ENCODE measurements at regions not wholly inside any gene's neighbourhood (a gene's known extent, or its start where the extent isn't known, plus 50 kb on each side); places are given as distances from the start of the nearest gene placed in this dataset.
"Not testable (repeated sequence)": the region's sequence is repeated elsewhere in the genome, so short reads cannot be mapped to it uniquely, and the experiment has no call there.

DNA sequence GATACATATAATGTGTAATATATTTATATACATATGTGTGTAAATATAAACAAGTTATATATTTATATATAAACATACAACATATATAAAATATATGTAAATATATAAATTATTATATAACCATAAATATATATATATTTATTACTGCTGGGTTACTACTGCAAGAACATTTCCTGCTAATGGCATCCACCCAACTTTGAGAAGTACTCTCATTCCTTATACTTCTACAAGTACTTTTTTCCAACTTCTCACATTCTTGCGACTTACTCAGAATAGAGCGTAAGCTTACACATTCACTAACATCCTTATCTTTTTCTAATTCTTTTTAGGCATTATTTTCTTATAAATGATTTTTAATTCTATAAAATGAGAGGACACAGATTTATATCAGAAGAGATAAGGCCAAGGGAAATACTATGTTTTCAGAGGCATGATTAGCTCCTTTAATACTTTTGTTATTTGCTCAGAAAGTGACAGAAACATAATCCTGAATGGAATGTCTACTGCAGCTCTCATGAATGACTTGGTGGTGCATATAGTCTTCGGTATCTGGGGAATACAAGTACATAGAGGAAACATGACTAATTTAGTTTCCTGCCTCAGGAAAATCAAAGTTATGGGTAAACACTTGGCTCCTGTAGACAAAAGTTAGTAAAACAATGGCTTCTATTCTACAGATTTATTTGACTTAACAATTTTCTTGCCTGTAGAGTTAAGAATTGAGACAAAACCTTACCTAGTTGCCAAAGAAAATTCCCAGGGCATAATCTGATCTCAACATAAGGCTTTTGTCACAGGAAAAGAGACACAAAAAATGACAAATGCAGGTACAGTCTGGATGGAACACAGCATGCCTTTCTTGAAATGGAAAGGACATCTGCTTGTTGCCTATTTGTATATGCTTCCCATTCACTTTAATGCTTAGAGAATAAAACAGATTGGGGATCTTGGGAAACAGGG, 453.9 kb downstream of the SQOR start:
- Histone ChIP-seq H3K36me3 (ENCODE audit: control insufficient read depth in 2 of 3, insufficient read depth in 3 of 3, low read length in 3 of 3) (no peaks in the 10 kb centered on the region), H3K4me1 (ENCODE audit: control insufficient read depth in 2 of 3, insufficient read depth in 2 of 3, low read depth in 1 of 3, low read length in 3 of 3) (no peaks in the 10 kb centered on the region), H3K9me3 (ENCODE audit: control insufficient read depth in 2 of 3, insufficient read depth in 1 of 3, low read length in 3 of 3) (no peaks in the 10 kb centered on the region), H3K4me3 (ENCODE audit: low read length in 3 of 3) (no peak overlapping the region), H3K27ac (ENCODE audit: low read depth in 2 of 2, low read length in 2 of 2) (no peak overlapping the region), H3K9ac (ENCODE audit: low read length in 3 of 3) (no peak overlapping the region), H3K27me3 (ENCODE audit: control insufficient read depth, insufficient read depth, low read length) (no peaks in the 10 kb centered on the region)
- intact Hi-C loops (cut with DNase I): no loop called here
- DNase-seq: peak in 1 of 5 donors; percentile 11
- TF ChIP-seq, protein P1, sequence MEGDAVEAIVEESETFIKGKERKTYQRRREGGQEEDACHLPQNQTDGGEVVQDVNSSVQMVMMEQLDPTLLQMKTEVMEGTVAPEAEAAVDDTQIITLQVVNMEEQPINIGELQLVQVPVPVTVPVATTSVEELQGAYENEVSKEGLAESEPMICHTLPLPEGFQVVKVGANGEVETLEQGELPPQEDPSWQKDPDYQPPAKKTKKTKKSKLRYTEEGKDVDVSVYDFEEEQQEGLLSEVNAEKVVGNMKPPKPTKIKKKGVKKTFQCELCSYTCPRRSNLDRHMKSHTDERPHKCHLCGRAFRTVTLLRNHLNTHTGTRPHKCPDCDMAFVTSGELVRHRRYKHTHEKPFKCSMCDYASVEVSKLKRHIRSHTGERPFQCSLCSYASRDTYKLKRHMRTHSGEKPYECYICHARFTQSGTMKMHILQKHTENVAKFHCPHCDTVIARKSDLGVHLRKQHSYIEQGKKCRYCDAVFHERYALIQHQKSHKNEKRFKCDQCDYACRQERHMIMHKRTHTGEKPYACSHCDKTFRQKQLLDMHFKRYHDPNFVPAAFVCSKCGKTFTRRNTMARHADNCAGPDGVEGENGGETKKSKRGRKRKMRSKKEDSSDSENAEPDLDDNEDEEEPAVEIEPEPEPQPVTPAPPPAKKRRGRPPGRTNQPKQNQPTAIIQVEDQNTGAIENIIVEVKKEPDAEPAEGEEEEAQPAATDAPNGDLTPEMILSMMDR (IDR thresholded peaks at IDR 0.05; ENCODE audit: borderline replicate concordance, extremely low read depth, insufficient read depth): no peak
- FAIRE-seq: no peak

GRCh38 chr15:46089467-46089935, 454.7 kb downstream of the SQOR start:
- no peaks in the 10 kb centered on the region for H3K9me3 ChIP-seq (ENCODE audit: control insufficient read depth in 2 of 3, insufficient read depth in 1 of 3, low read length in 3 of 3)
- FAIRE-seq (no peak), DNase-seq (no peak)
- no peak overlapping the region for H3K9ac ChIP-seq (ENCODE audit: low read length in 3 of 3)
- H3K4me3 ChIP-seq (ENCODE audit: low read length in 3 of 3): no peak overlapping the region
- H3K4me1 ChIP-seq (ENCODE audit: control insufficient read depth in 2 of 3, insufficient read depth in 2 of 3, low read depth in 1 of 3, low read length in 3 of 3): no peaks in the 10 kb centered on the region
- H3K36me3 ChIP-seq (ENCODE audit: control insufficient read depth in 2 of 3, insufficient read depth in 3 of 3, low read length in 3 of 3): no peaks in the 10 kb centered on the region
- intact Hi-C loops (cut with DNase I): no loop called here
- H3K27ac ChIP-seq (ENCODE audit: low read depth in 2 of 2, low read length in 2 of 2): no peak overlapping the region
- H3K27me3 ChIP-seq (ENCODE audit: control insufficient read depth, insufficient read depth, low read length): no peaks in the 10 kb centered on the region
- TF ChIP-seq, protein P1 (IDR thresholded peaks at IDR 0.05; ENCODE audit: borderline replicate concordance, extremely low read depth, insufficient read depth): no peak

DNA sequence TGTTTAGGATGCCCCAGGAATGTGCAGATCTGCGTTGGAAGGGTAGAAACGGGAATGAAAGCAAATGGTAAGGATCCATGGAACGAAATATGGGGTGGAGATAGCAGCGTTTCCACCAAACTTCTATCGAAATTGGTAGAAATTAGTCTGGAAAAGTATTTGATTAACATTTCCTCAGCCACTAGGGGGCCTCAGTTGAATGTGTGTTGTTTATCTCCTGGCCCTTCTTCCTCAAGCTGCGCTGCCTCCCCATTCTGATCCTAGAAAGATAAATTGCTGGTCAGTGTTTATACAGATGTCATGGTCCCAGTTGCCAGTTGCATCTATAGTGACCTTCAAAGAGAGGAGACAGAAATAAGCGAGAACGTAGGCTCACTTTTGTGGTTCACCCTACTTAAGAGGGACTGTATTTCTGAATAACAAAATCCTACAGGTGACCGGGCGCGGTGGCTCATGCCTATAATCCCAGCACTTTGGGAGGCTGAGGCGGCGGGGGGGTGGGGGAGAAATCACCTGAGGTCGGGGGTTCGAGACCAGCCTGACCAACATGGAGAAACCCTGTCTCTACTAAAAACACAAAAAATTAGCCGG, 457.1 kb downstream of the SQOR start:
- FAIRE-seq (no peak), DNase-seq (peak in 3 of 5 donors; percentile 18 to 68 (median 46))
- H3K27ac ChIP-seq (ENCODE audit: low read depth in 2 of 2, low read length in 2 of 2): no peak overlapping the region
- H3K36me3 ChIP-seq (ENCODE audit: control insufficient read depth in 2 of 3, insufficient read depth in 3 of 3, low read length in 3 of 3): no peaks in the 10 kb centered on the region
- TF ChIP-seq, protein P1 (IDR thresholded peaks at IDR 0.05; ENCODE audit: borderline replicate concordance, extremely low read depth, insufficient read depth): peak; percentile 50
- no peaks in the 10 kb centered on the region for H3K4me1 ChIP-seq (ENCODE audit: control insufficient read depth in 2 of 3, insufficient read depth in 2 of 3, low read depth in 1 of 3, low read length in 3 of 3)
- intact Hi-C loops (cut with DNase I): no loop called here
- H3K27me3 ChIP-seq (ENCODE audit: control insufficient read depth, insufficient read depth, low read length): no peaks in the 10 kb centered on the region
- H3K9me3 ChIP-seq (ENCODE audit: control insufficient read depth in 2 of 3, insufficient read depth in 1 of 3, low read length in 3 of 3): no peaks in the 10 kb centered on the region
- no peak overlapping the region for H3K4me3 ChIP-seq (ENCODE audit: low read length in 3 of 3)
- H3K9ac ChIP-seq (ENCODE audit: low read length in 3 of 3): no peak overlapping the region

GRCh38 chr15:46098006-46098405, 463.2 kb downstream of the SQOR start:
- peak in 1 of 5 donors; percentile 69 for DNase-seq
- FAIRE-seq; intact Hi-C loops (cut with DNase I): not testable (repeated sequence)

More at GRCh38 chr15:46098006-46098405, 463.2 kb downstream of the SQOR start:
- H3K27me3 ChIP-seq (ENCODE audit: control insufficient read depth, insufficient read depth, low read length); H3K27ac ChIP-seq (ENCODE audit: low read depth in 2 of 2, low read length in 2 of 2); H3K9ac ChIP-seq (ENCODE audit: low read length in 3 of 3); H3K36me3 ChIP-seq (ENCODE audit: control insufficient read depth in 2 of 3, insufficient read depth in 3 of 3, low read length in 3 of 3); H3K4me3 ChIP-seq (ENCODE audit: low read length in 3 of 3); H3K4me1 ChIP-seq (ENCODE audit: control insufficient read depth in 2 of 3, insufficient read depth in 2 of 3, low read depth in 1 of 3, low read length in 3 of 3); H3K9me3 ChIP-seq (ENCODE audit: control insufficient read depth in 2 of 3, insufficient read depth in 1 of 3, low read length in 3 of 3): not testable (repeated sequence)
